GM12892 (cell line): ENCODE measurements at regions not wholly inside any gene's neighbourhood (a gene's known extent, or its start where the extent isn't known, plus 50 kb on each side); places are given as distances from the start of the nearest gene placed in this dataset.

ENCODE experiments used
- POLR2A ChIP-seq: IDR thresholded peaks from 2 replicates; pipeline ENCODE4 v1.6.1; 2011; ENCODE audit warnings: low read depth, low read length, control low read depth
- POLR2AphosphoS5 ChIP-seq: IDR thresholded peaks from 2 replicates; pipeline ENCODE4 v1.6.1; 2011; ENCODE audit warnings: low read depth, low read length, control low read depth
- TAF1 ChIP-seq: IDR thresholded peaks from 2 replicates; pipeline ENCODE4 v1.6.1; 2011; ENCODE audit warnings: low read depth, mild to moderate bottlenecking, control low read depth, low read length, borderline replicate concordance

GRCh38 chr4:103457566-103457965 lies 259.4 kb upstream of the CENPE start:
- TF ChIP-seq POLR2A (no peak), POLR2AphosphoS5 (no peak), TAF1 (no peak)
